CD8-positive, alpha-beta memory T cell (primary cell): ENCODE measurements at regions not wholly inside any gene's neighbourhood (a gene's known extent, or its start where the extent isn't known, plus 50 kb on each side); places are given as distances from the start of the nearest gene placed in this dataset.

Source experiments
- CTCF ChIA-PET: fragments of 350-600 bp; sonication (Branson Sonifier 250); formaldehyde crosslinking; loops from one replicate; lab custom pipeline; 2021; ENCODE audit warnings: antibody characterized with exemption; lab: Charles Lee
- POLR2A ChIA-PET: fragments of 350-600 bp; sonication (Branson Sonifier 250); formaldehyde crosslinking; loops from one replicate; lab custom pipeline; 2021; ENCODE audit warnings: antibody characterized with exemption; lab: Charles Lee
- DNase-seq, 5 donors: peaks; one replicate each; pipeline versions ENCODE4 v3.0.0 to v3.0.0-alpha.2; 2020 to 2022; ENCODE audit warnings: mixed read lengths in 1 of 5
- H3K27ac ChIP-seq: one replicate; pipeline ENCODE4 v1.7.0; 2013; ENCODE audit warnings: low read depth, mild to moderate bottlenecking, low read length, moderate library complexity
- H3K27me3 ChIP-seq: 2 replicates; pipeline ENCODE4 v1.7.0; 2013; ENCODE audit warnings: low read length, mild to moderate bottlenecking; ENCODE audit not compliant: insufficient read depth, poor library complexity, severe bottlenecking
- H3K36me3 ChIP-seq: 2 replicates; pipeline ENCODE4 v1.7.0; 2013; ENCODE audit warnings: mild to moderate bottlenecking, low read length, moderate library complexity; ENCODE audit not compliant: insufficient read depth
- H3K4me1 ChIP-seq: 2 replicates; pipeline ENCODE4 v1.7.0; 2013; ENCODE audit warnings: mild to moderate bottlenecking, low read length, moderate library complexity; ENCODE audit not compliant: insufficient read depth
- H3K4me3 ChIP-seq: 2 replicates; pipeline ENCODE4 v1.7.0; 2013; ENCODE audit warnings: mild to moderate bottlenecking, low read length
- H3K9me3 ChIP-seq: 2 replicates; pipeline ENCODE4 v1.7.0; 2013; ENCODE audit warnings: mild to moderate bottlenecking, low read length
- H3K27ac Mint-ChIP-seq, 8 donors: one replicate each; pipeline ENCODE4 v1.8.0; 2020 to 2021; ENCODE audit warnings: mixed read lengths in 8 of 8, mild to moderate bottlenecking in 6 of 8, inconsistent platforms in 3 of 8, moderate library complexity in 3 of 8
- H3K27me3 Mint-ChIP-seq, 2 donors: one replicate each; pipeline ENCODE4 v1.8.0; 2020 to 2021; ENCODE audit warnings: mixed read lengths in 2 of 2, mild to moderate bottlenecking in 1 of 2, moderate library complexity in 1 of 2
- H3K36me3 Mint-ChIP-seq, 3 donors: one replicate each; pipeline ENCODE4 v1.8.0; 2020 to 2021; ENCODE audit warnings: mixed read lengths in 3 of 3, inconsistent platforms in 1 of 3, mild to moderate bottlenecking in 1 of 3
- H3K4me1 Mint-ChIP-seq, 3 donors: one replicate each; pipeline ENCODE4 v1.8.0; 2020 to 2021; ENCODE audit warnings: mixed read lengths in 3 of 3, inconsistent platforms in 1 of 3, mild to moderate bottlenecking in 1 of 3
- H3K4me3 Mint-ChIP-seq, 7 donors: one replicate each; pipeline ENCODE4 v1.8.0; 2020 to 2021; ENCODE audit warnings: mixed read lengths in 7 of 7, mild to moderate bottlenecking in 6 of 7, moderate library complexity in 4 of 7, inconsistent platforms in 2 of 7
- H3K9me3 Mint-ChIP-seq, 5 donors: one replicate each; pipeline ENCODE4 v1.8.0; 2020 to 2022; ENCODE audit warnings: mixed read lengths in 5 of 5, mild to moderate bottlenecking in 3 of 5, moderate library complexity in 2 of 5, inconsistent platforms in 1 of 5

- H3K4me1 ChIP-seq: no peaks in the 10 kb centered on the region
- DNase-seq: no peak
- H3K27me3 Mint-ChIP-seq: peaks cover 0 to 4% of the 10 kb centered on the region in 2 donors
- H3K36me3 ChIP-seq: no peaks in the 10 kb centered on the region
- H3K4me1 Mint-ChIP-seq: no peaks in the 10 kb centered on the region
- H3K27ac ChIP-seq: no peak overlapping the region
- no peak overlapping the region for H3K4me3 ChIP-seq
- H3K9me3 ChIP-seq: no peaks in the 10 kb centered on the region
- H3K9me3 Mint-ChIP-seq: peaks cover 0 to 12% (median 2%) of the 10 kb centered on the region in 5 donors
- H3K36me3 Mint-ChIP-seq: no peaks in the 10 kb centered on the region
- no peak overlapping the region for H3K27ac Mint-ChIP-seq
- H3K27me3 ChIP-seq: no peaks in the 10 kb centered on the region
- POLR2A ChIA-PET: no interaction called here
- CTCF ChIA-PET: no interaction called here
- no peak overlapping the region for H3K4me3 Mint-ChIP-seq
Observed at GRCh38 chrX:26376037-26376708, 160.2 kb downstream of the MAGEB5 start.

DNA sequence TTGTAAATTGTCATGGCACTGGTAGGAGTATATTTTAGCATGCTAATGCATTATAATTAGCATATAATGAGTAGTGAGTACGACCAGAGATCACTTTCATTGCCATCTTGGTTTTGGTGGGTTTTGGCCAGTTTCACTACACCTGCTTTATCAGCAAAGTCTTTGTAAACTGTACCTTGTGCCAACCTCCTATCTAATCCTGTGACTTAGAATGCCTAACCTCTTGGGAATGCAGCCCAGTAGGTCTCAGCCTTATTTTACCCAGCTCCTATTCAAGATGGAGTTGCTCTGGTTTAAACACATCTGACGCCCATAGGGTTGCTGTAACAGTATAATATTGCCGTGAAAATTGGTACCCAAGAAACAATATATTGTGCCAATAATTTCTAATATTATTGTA, 159.4 kb downstream of the MAGEB5 start:
- no peak for DNase-seq
- ChIA-PET POLR2A (no interaction called here), CTCF (no interaction called here)
- Mint-ChIP-seq H3K4me1 (no peaks in the 10 kb centered on the region), H3K27ac (no peak overlapping the region), H3K27me3 (peaks cover 0 to 4% of the 10 kb centered on the region in 2 donors), H3K9me3 (peaks cover 0 to 12% (median 2%) of the 10 kb centered on the region in 5 donors), H3K4me3 (no peak overlapping the region), H3K36me3 (no peaks in the 10 kb centered on the region)
- Histone ChIP-seq H3K27me3 (no peaks in the 10 kb centered on the region), H3K27ac (no peak overlapping the region), H3K4me1 (no peaks in the 10 kb centered on the region), H3K9me3 (no peaks in the 10 kb centered on the region), H3K4me3 (no peak overlapping the region), H3K36me3 (no peaks in the 10 kb centered on the region)

DNA sequence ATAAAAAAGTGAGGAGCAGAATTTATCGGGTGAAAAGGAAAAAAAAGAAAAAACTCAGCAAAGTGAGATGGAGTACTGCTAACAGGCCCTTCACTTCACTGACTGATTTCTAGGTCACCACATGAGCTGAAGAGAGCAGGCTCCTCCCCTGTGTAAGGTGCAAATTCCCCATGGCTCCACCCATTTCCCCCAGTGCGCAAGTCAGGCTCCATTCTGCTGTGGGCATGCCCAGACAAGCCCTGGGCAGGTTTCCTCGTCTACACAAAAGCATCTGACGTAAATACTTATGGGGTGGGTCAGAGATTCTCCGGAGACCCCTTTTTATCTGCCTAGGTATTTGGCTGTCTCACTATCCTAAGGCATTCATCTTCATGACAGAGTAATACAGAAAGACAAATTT, 157.9 kb downstream of the MAGEB5 start:
- Histone ChIP-seq H3K4me3 (no peak overlapping the region), H3K27me3 (no peaks in the 10 kb centered on the region), H3K36me3 (no peaks in the 10 kb centered on the region), H3K4me1 (no peaks in the 10 kb centered on the region), H3K27ac (no peak overlapping the region), H3K9me3 (no peaks in the 10 kb centered on the region)
- no peaks in the 10 kb centered on the region for H3K36me3 Mint-ChIP-seq
- H3K27me3 Mint-ChIP-seq: peaks cover 0 to 4% of the 10 kb centered on the region in 2 donors
- no peak overlapping the region for H3K27ac Mint-ChIP-seq
- CTCF ChIA-PET: no interaction called here
- peaks cover 0 to 12% (median 2%) of the 10 kb centered on the region in 5 donors for H3K9me3 Mint-ChIP-seq
- H3K4me3 Mint-ChIP-seq: no peak overlapping the region
- POLR2A ChIA-PET: no interaction called here
- no peaks in the 10 kb centered on the region for H3K4me1 Mint-ChIP-seq
- DNase-seq: no peak

DNA sequence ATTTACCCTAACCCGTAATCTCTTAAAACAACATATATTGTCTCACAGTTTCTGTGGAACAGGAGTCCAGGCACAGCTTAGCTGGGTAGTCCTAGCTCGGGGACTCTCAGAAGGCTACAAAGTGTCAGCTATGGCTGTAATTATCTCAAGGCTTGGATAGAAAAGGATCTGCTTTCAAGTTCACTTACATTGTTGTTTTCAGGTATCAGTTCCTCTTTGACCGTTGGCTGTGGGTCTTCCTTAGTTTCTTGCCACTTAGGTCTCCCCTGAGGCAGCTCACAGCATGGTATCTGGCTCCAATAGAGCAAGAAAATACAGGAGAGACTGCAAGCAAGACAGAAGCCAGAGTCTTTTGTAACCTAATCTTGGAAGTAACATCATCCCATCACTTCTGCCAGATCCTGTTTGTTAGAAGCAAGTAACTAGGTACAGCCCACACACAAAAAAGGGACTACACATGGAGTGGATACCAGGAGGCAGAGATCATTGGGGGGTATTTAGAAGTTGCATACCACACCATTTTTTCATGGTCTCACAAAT, 137.0 kb downstream of the MAGEB5 start:
- peaks cover 0 to 20% (median 3%) of the 10 kb centered on the region in 5 donors for H3K9me3 Mint-ChIP-seq
- POLR2A ChIA-PET: no interaction called here
- Histone ChIP-seq H3K27me3 (no peaks in the 10 kb centered on the region), H3K4me3 (no peak overlapping the region), H3K9me3 (no peaks in the 10 kb centered on the region), H3K27ac (no peak overlapping the region), H3K36me3 (no peaks in the 10 kb centered on the region), H3K4me1 (no peaks in the 10 kb centered on the region)
- no peaks in the 10 kb centered on the region for H3K36me3 Mint-ChIP-seq
- H3K4me3 Mint-ChIP-seq: no peak overlapping the region
- peaks cover 0 to 4% of the 10 kb centered on the region in 2 donors for H3K27me3 Mint-ChIP-seq
- no peaks in the 10 kb centered on the region for H3K4me1 Mint-ChIP-seq
- H3K27ac Mint-ChIP-seq: no peak overlapping the region
- no peak for DNase-seq
- CTCF ChIA-PET: no interaction called here

- Histone ChIP-seq H3K36me3 (no peaks in the 10 kb centered on the region), H3K4me3 (no peak overlapping the region), H3K27ac (no peak overlapping the region), H3K4me1 (no peaks in the 10 kb centered on the region), H3K9me3 (no peaks in the 10 kb centered on the region), H3K27me3 (no peaks in the 10 kb centered on the region)
- no peak for DNase-seq
- CTCF ChIA-PET: no interaction called here
- Mint-ChIP-seq H3K4me1 (no peaks in the 10 kb centered on the region), H3K4me3 (no peak overlapping the region), H3K27me3 (no peaks in the 10 kb centered on the region), H3K36me3 (no peaks in the 10 kb centered on the region), H3K27ac (no peak overlapping the region), H3K9me3 (peaks cover 0 to 6% (median 5%) of the 10 kb centered on the region in 5 donors)
- POLR2A ChIA-PET: no interaction called here
Observed at GRCh38 chrX:26347171-26347570, 131.2 kb downstream of the MAGEB5 start.

GRCh38 chrX:26334232-26334631, 118.3 kb downstream of the MAGEB5 start:
- H3K4me1 ChIP-seq: no peaks in the 10 kb centered on the region
- POLR2A ChIA-PET: no interaction called here
- H3K4me3 ChIP-seq: no peak overlapping the region
- Mint-ChIP-seq H3K27ac (no peak overlapping the region), H3K4me3 (no peak overlapping the region), H3K9me3 (peaks cover 0 to 8% (median 6%) of the 10 kb centered on the region in 5 donors), H3K27me3 (peaks cover 0 to 2% of the 10 kb centered on the region in 2 donors), H3K4me1 (no peaks in the 10 kb centered on the region), H3K36me3 (no peaks in the 10 kb centered on the region)
- H3K27me3 ChIP-seq: no peaks in the 10 kb centered on the region
- H3K27ac ChIP-seq: no peak overlapping the region
- DNase-seq: no peak
- CTCF ChIA-PET: no interaction called here
- H3K36me3 ChIP-seq: no peaks in the 10 kb centered on the region
- H3K9me3 ChIP-seq: no peaks in the 10 kb centered on the region

DNA sequence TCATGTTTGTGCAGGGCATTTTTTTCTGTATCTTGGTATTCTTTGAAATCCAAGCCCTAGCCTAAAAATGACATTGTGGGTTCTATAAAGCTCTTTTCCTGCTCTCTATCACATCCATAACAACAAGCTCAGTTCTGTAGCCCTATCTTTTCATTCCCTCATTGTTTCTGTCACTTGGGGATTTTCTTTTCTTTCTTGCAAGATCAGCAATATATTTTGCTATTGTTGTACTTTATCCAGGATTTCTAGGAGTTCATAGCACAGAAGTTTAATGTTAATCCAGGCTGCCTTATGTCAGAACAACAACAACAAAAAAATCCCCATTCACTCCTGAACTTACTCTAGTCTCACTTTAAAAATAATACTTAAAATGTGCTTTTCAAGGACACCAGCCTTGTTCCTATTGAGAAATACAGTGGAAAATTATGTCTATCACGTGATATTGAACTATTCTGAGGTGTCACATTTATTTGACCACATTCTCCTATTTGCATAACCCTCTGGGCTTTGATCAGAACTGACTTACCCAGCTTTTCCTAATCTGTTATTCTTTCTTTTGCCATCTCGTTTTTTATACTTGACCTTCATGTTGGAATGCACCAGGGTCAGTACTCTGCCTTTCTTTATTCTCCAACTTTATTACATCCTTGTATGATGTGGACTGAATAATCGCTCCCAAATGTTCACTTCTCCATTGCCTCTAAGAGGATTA, 112.8 kb downstream of the MAGEB5 start:
- Histone ChIP-seq H3K36me3 (no peaks in the 10 kb centered on the region), H3K27me3 (no peaks in the 10 kb centered on the region), H3K27ac (no peak overlapping the region), H3K4me1 (no peaks in the 10 kb centered on the region), H3K4me3 (no peak overlapping the region), H3K9me3 (no peaks in the 10 kb centered on the region)
- peaks cover 0 to 2% of the 10 kb centered on the region in 2 donors for H3K27me3 Mint-ChIP-seq
- H3K9me3 Mint-ChIP-seq: peaks cover 0 to 4% (median 2%) of the 10 kb centered on the region in 5 donors
- ChIA-PET CTCF (no interaction called here), POLR2A (no interaction called here)
- no peaks in the 10 kb centered on the region for H3K36me3 Mint-ChIP-seq
- no peaks in the 10 kb centered on the region for H3K4me1 Mint-ChIP-seq
- no peak for DNase-seq
- no peak overlapping the region for H3K27ac Mint-ChIP-seq
- H3K4me3 Mint-ChIP-seq: no peak overlapping the region

DNA sequence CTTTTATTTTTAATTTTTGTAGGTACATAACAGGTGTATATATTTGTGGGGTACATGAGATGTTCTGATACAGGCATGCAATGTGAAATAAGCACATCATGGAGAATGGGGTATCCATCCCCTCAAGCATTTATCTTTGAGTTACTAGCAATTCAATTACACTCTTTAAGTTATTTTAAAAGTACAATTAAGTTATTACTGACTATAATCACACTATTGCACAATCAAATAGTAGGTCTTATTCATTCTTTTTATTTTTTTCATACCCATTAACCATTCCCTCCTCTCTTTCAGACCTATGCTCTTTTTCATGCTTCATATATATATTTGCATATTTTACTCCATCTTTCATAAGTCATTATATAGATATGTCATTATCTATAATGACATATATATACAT, 93.3 kb downstream of the MAGEB5 start:
- no peaks in the 10 kb centered on the region for H3K4me1 Mint-ChIP-seq
- POLR2A ChIA-PET: no interaction called here
- H3K9me3 ChIP-seq: no peaks in the 10 kb centered on the region
- no peak for DNase-seq
- peaks cover 2 to 6% (median 3%) of the 10 kb centered on the region in 5 donors for H3K9me3 Mint-ChIP-seq
- no peaks in the 10 kb centered on the region for H3K27me3 ChIP-seq
- H3K36me3 Mint-ChIP-seq: no peaks in the 10 kb centered on the region
- CTCF ChIA-PET: no interaction called here
- no peaks in the 10 kb centered on the region for H3K27me3 Mint-ChIP-seq
- no peak overlapping the region for H3K27ac Mint-ChIP-seq
- H3K36me3 ChIP-seq: no peaks in the 10 kb centered on the region
- no peak overlapping the region for H3K4me3 ChIP-seq
- H3K27ac ChIP-seq: no peak overlapping the region
- no peaks in the 10 kb centered on the region for H3K4me1 ChIP-seq
- H3K4me3 Mint-ChIP-seq: no peak overlapping the region
